DMS53 (cell line): ENCODE measurements at regions not wholly inside any gene's neighbourhood (a gene's known extent, or its start where the extent isn't known, plus 50 kb on each side); places are given as distances from the start of the nearest gene placed in this dataset.

ENCODE experiments used
- DNase-seq: peaks from one replicate; lab custom pipeline; 2025; lab: John Stamatoyannopoulos, UW

- no peak for DNase-seq
These were observed 429.4 kb upstream of the PTBP2 start for GRCh38 chr1:96292141-96292540.

GRCh38 chr1:96296991-96297390 is 424.6 kb upstream of the PTBP2 start:
- DNase-seq, result no peak

- DNase-seq, result no peak
These were observed 414.6 kb upstream of the PTBP2 start for GRCh38 chr1:96306809-96307560.

- no peak for DNase-seq
These were observed 413.3 kb upstream of the PTBP2 start for GRCh38 chr1:96308314-96308713.

GRCh38 chr1:96309783-96310182 is 411.8 kb upstream of the PTBP2 start:
- peak; percentile 21 for DNase-seq

- DNase-seq, result no peak
These were observed 408.4 kb upstream of the PTBP2 start for GRCh38 chr1:96313216-96313615.

- no peak for DNase-seq
These were observed 392.5 kb upstream of the PTBP2 start for GRCh38 chr1:96329121-96329520.

- no peak for DNase-seq
These were observed 390.0 kb upstream of the PTBP2 start for GRCh38 chr1:96331596-96331995.

GRCh38 chr1:96333522-96334235 is 387.9 kb upstream of the PTBP2 start:
- no peak for DNase-seq

- no peak for DNase-seq
These were observed 387.4 kb upstream of the PTBP2 start for GRCh38 chr1:96334236-96334557.

GRCh38 chr1:96338622-96339021 is 383.0 kb upstream of the PTBP2 start:
- DNase-seq, result no peak

- DNase-seq, result no peak
These were observed 380.9 kb upstream of the PTBP2 start for GRCh38 chr1:96340686-96341085.

- no peak for DNase-seq
These were observed 374.9 kb upstream of the PTBP2 start for GRCh38 chr1:96346719-96347118.

GRCh38 chr1:96349896-96350295 is 371.7 kb upstream of the PTBP2 start:
- DNase-seq, result no peak

- DNase-seq, result no peak
These were observed 368.9 kb upstream of the PTBP2 start for GRCh38 chr1:96352733-96353132.

GRCh38 chr1:96355521-96355920 is 366.1 kb upstream of the PTBP2 start:
- no peak for DNase-seq

- DNase-seq, result no peak
These were observed 365.6 kb upstream of the PTBP2 start for GRCh38 chr1:96355961-96356360.

GRCh38 chr1:96357141-96357765 is 364.3 kb upstream of the PTBP2 start:
- DNase-seq, result peak; percentile 47

- DNase-seq, result peak; percentile 68
These were observed 363.5 kb upstream of the PTBP2 start for GRCh38 chr1:96358057-96358456.

- peak; percentile 70 for DNase-seq
These were observed 361.4 kb upstream of the PTBP2 start for GRCh38 chr1:96360036-96360795.

GRCh38 chr1:96361271-96361856 is 360.2 kb upstream of the PTBP2 start:
- no peak for DNase-seq

GRCh38 chr1:96361961-96362360 is 359.6 kb upstream of the PTBP2 start:
- no peak for DNase-seq
